A673 (cell line): ENCODE measurements at regions not wholly inside any gene's neighbourhood (a gene's known extent, or its start where the extent isn't known, plus 50 kb on each side); places are given as distances from the start of the nearest gene placed in this dataset.

Source experiments
- EZH2 ChIP-seq: fragments of 200-600 bp; sonication (generic); IDR thresholded peaks from 2 replicates; pipeline ENCODE4 v1.6.1; 2017; ENCODE audit warnings: borderline replicate concordance, low read depth, mild to moderate bottlenecking, mixed read lengths, antibody characterized with exemption, low read length; ENCODE audit not compliant: poor library complexity, severe bottlenecking
- TF ChIP-seq, protein P1 (sequence below): fragments of 300-800, 200-600 bp; sonication (generic); conservative IDR thresholded peaks from 2 replicates; pipeline ENCODE4 v1.5.1; 2017; ENCODE audit warnings: low read depth, mild to moderate bottlenecking, antibody characterized with exemption, low read length, moderate library complexity, mixed read lengths

GRCh38 chr15:69551391-69552056, 98.9 kb downstream of the RPLP1 start:
- TF ChIP-seq, protein P1, sequence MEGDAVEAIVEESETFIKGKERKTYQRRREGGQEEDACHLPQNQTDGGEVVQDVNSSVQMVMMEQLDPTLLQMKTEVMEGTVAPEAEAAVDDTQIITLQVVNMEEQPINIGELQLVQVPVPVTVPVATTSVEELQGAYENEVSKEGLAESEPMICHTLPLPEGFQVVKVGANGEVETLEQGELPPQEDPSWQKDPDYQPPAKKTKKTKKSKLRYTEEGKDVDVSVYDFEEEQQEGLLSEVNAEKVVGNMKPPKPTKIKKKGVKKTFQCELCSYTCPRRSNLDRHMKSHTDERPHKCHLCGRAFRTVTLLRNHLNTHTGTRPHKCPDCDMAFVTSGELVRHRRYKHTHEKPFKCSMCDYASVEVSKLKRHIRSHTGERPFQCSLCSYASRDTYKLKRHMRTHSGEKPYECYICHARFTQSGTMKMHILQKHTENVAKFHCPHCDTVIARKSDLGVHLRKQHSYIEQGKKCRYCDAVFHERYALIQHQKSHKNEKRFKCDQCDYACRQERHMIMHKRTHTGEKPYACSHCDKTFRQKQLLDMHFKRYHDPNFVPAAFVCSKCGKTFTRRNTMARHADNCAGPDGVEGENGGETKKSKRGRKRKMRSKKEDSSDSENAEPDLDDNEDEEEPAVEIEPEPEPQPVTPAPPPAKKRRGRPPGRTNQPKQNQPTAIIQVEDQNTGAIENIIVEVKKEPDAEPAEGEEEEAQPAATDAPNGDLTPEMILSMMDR, result no peak
- no peak for TF ChIP-seq EZH2
